ENCODE measurements at regions not wholly inside any gene's neighbourhood (a gene's known extent, or its start where the extent isn't known, plus 50 kb on each side); places are given as distances from the start of the nearest gene placed in this dataset.
A peak's percentile ranks its signal among the peaks of the same experiment; 100 is the strongest.

GRCh38 chr12:76142305-76142704 is 57.8 kb upstream of the NAP1L1 start (continued):
- no peak for TF ChIP-seq SP2 (tag by site-specific recombination; IDR thresholded peaks at IDR 0.05)
- no peak for TF ChIP-seq ZNF148 (tag by site-specific recombination; IDR thresholded peaks at IDR 0.05; ENCODE audit: borderline replicate concordance)
- no peak for TF ChIP-seq ZBTB17 (tag by site-specific recombination; IDR thresholded peaks at IDR 0.05)
- TF ChIP-seq ZNF157 (tag by site-specific recombination; IDR thresholded peaks at IDR 0.05): no peak
- no peak for TF ChIP-seq YY2 (tag by site-specific recombination; IDR thresholded peaks at IDR 0.05)

- Histone ChIP-seq H3K4me1 (ENCODE audit: control insufficient read depth, insufficient read depth, low read length) (0 out of 2 replicates have a peak, but pooled peaks cover under 1% of the 10 kb centered on the region), H3K9me3 (ENCODE audit: control insufficient read depth, insufficient read depth, low read depth, low read length) (no peaks in the 10 kb centered on the region), H3K4me3 (ENCODE audit: low read depth, low read length) (no peak overlapping the region), H3K27ac (ENCODE audit: extremely low read depth, low read depth, low read length) (no peak overlapping the region), H3K36me3 (ENCODE audit: control insufficient read depth in 2 of 2, insufficient read depth in 1 of 2, low read length in 2 of 2) (no peaks in the 10 kb centered on the region)
- TF ChIP-seq ZNF280D (tag by site-specific recombination; IDR thresholded peaks at IDR 0.05): 0 out of 2 replicates have a peak, but pooled peaks have one; percentile 27
- no peak for TF ChIP-seq ZNF311 (tag by site-specific recombination; IDR thresholded peaks at IDR 0.05; ENCODE audit: borderline replicate concordance)
- TF ChIP-seq MZF1 (tag by site-specific recombination; IDR thresholded peaks at IDR 0.05; ENCODE audit: borderline replicate concordance): no peak
- no peak for TF ChIP-seq HOXD13 (CRISPR knock-in tag; IDR thresholded peaks at IDR 0.05; ENCODE audit: borderline replicate concordance)
- TF ChIP-seq ZNF660 (tag by site-specific recombination; IDR thresholded peaks at IDR 0.05): no peak
- no peak for TF ChIP-seq WT1 (tag by site-specific recombination; IDR thresholded peaks at IDR 0.05)
- TF ChIP-seq SETDB1 (IDR thresholded peaks at IDR 0.05; ENCODE audit: insufficient read length, low read length): peak; percentile 55
- TF ChIP-seq ZNF248 (tag by site-specific recombination; IDR thresholded peaks at IDR 0.05): no peak
- CTCF ChIA-PET: no interaction called here
- POLR2A ChIA-PET: no interaction called here
Observed at GRCh38 chr12:76138656-76139055, 54.2 kb upstream of the NAP1L1 start.

- TF ChIP-seq ZSCAN30 (tag by site-specific recombination; IDR thresholded peaks at IDR 0.05) (no peak), ZNF600 (tag by site-specific recombination; IDR thresholded peaks at IDR 0.05) (no peak), ZNF639 (tag by site-specific recombination; IDR thresholded peaks at IDR 0.05) (no peak), ZFHX2 (tag by site-specific recombination; conservative IDR thresholded peaks at IDR 0.05) (no peak)
- H3K9me3 ChIP-seq (ENCODE audit: control insufficient read depth, insufficient read depth, low read depth, low read length): no peaks in the 10 kb centered on the region
- ChIA-PET CTCF (no interaction called here), POLR2A (no interaction called here)
- H3K27ac ChIP-seq (ENCODE audit: extremely low read depth, low read depth, low read length): no peak overlapping the region
- H3K4me3 ChIP-seq (ENCODE audit: low read depth, low read length): no peak overlapping the region
- H3K36me3 ChIP-seq (ENCODE audit: control insufficient read depth in 2 of 2, insufficient read depth in 1 of 2, low read length in 2 of 2): no peaks in the 10 kb centered on the region
- no peaks in the 10 kb centered on the region for H3K4me1 ChIP-seq (ENCODE audit: control insufficient read depth, insufficient read depth, low read length)
Observed at GRCh38 chr12:76137606-76138005, 53.1 kb upstream of the NAP1L1 start.

Data from HEK293 (cell line).